ENCODE measurements at regions not wholly inside any gene's neighbourhood (a gene's known extent, or its start where the extent isn't known, plus 50 kb on each side); places are given as distances from the start of the nearest gene placed in this dataset.
A peak's percentile ranks its signal among the peaks of the same experiment; 100 is the strongest.
"Not testable (repeated sequence)": the region's sequence is repeated elsewhere in the genome, so short reads cannot be mapped to it uniquely, and the experiment has no call there.

DNA sequence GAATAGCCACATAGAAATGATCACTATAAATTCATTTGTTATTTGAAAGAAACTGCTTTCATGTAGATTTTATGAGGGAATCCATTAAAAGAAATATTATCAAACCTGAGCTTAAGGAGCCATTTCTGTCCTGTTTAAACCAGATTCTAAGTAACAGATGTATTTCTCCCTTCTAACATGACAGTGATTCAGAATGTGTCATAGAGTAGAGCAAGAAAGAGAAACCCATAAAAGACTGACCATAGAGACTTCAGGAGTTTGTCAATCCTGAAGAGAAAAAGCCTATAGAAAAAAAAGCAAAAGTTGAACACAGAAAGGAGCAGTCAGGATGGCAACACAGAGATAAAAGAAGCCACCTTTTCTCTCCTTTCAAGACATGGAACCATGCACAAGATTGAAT lies 390.6 kb downstream of the PRIM2 start:
- not testable (repeated sequence) for H3K9me3 Mint-ChIP-seq; H3K36me3 Mint-ChIP-seq (ENCODE audit: insufficient read depth); H3K4me3 Mint-ChIP-seq; ATAC-seq (replicated peaks; ENCODE audit: extremely low read depth, poor library complexity, severe bottlenecking); DNase-seq (ENCODE audit: low spot score in 2 of 2); H3K4me1 Mint-ChIP-seq; H3K27me3 Mint-ChIP-seq; H3K27ac Mint-ChIP-seq (ENCODE audit: low read depth)

GRCh38 chr6:57722546-57722945 lies 405.1 kb downstream of the PRIM2 start:
- not testable (repeated sequence) for ATAC-seq (replicated peaks; ENCODE audit: extremely low read depth, poor library complexity, severe bottlenecking); H3K36me3 Mint-ChIP-seq (ENCODE audit: insufficient read depth); DNase-seq (ENCODE audit: low spot score in 2 of 2); H3K27ac Mint-ChIP-seq (ENCODE audit: low read depth); H3K4me3 Mint-ChIP-seq; H3K4me1 Mint-ChIP-seq; H3K9me3 Mint-ChIP-seq; H3K27me3 Mint-ChIP-seq

- H3K27ac Mint-ChIP-seq (ENCODE audit: low read depth); H3K27me3 Mint-ChIP-seq; H3K9me3 Mint-ChIP-seq; H3K4me1 Mint-ChIP-seq; ATAC-seq (replicated peaks; ENCODE audit: extremely low read depth, poor library complexity, severe bottlenecking); DNase-seq (ENCODE audit: low spot score in 2 of 2); H3K36me3 Mint-ChIP-seq (ENCODE audit: insufficient read depth); H3K4me3 Mint-ChIP-seq: not testable (repeated sequence)
Measured at GRCh38 chr6:57723815-57724401, 406.5 kb downstream of the PRIM2 start.

- H3K27me3 Mint-ChIP-seq; H3K27ac Mint-ChIP-seq (ENCODE audit: low read depth); DNase-seq (ENCODE audit: low spot score in 2 of 2); H3K4me1 Mint-ChIP-seq; ATAC-seq (replicated peaks; ENCODE audit: extremely low read depth, poor library complexity, severe bottlenecking); H3K4me3 Mint-ChIP-seq; H3K36me3 Mint-ChIP-seq (ENCODE audit: insufficient read depth); H3K9me3 Mint-ChIP-seq: not testable (repeated sequence)
Measured at GRCh38 chr6:57729407-57729806, 412.0 kb downstream of the PRIM2 start.

- H3K9me3 Mint-ChIP-seq; H3K4me3 Mint-ChIP-seq; H3K36me3 Mint-ChIP-seq (ENCODE audit: insufficient read depth); DNase-seq (ENCODE audit: low spot score in 2 of 2); H3K27ac Mint-ChIP-seq (ENCODE audit: low read depth); H3K4me1 Mint-ChIP-seq; H3K27me3 Mint-ChIP-seq; ATAC-seq (replicated peaks; ENCODE audit: extremely low read depth, poor library complexity, severe bottlenecking): not testable (repeated sequence)
Measured at GRCh38 chr6:57730726-57731125, 413.3 kb downstream of the PRIM2 start.

GRCh38 chr6:57747716-57748115 lies 430.3 kb downstream of the PRIM2 start:
- not testable (repeated sequence) for DNase-seq (ENCODE audit: low spot score in 2 of 2); H3K4me3 Mint-ChIP-seq; H3K4me1 Mint-ChIP-seq; H3K27ac Mint-ChIP-seq (ENCODE audit: low read depth); H3K27me3 Mint-ChIP-seq; ATAC-seq (replicated peaks; ENCODE audit: extremely low read depth, poor library complexity, severe bottlenecking); H3K36me3 Mint-ChIP-seq (ENCODE audit: insufficient read depth); H3K9me3 Mint-ChIP-seq

DNA sequence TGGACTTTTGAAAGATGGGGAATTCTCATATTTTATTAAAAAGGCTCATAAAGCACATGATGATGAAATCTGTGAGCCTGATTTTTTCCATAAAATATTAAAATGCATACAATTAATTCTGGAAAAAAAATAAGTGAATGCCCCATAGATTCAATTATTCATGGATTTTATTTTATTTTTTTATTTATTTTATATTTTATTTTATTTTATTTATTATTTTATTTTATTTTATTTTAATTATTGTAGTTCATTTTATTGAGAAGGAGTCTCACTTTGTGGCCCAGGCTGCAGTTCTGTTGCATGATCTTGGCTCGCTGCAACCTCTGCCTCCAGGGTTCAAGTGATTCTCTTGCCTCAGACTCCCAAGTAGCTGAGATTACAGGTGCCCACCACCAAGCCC lies 442.4 kb downstream of the PRIM2 start:
- H3K27me3 Mint-ChIP-seq = peaks cover 12% of the 10 kb centered on the region
- H3K4me3 Mint-ChIP-seq; H3K9me3 Mint-ChIP-seq; H3K36me3 Mint-ChIP-seq (ENCODE audit: insufficient read depth); DNase-seq (ENCODE audit: low spot score in 2 of 2); ATAC-seq (replicated peaks; ENCODE audit: extremely low read depth, poor library complexity, severe bottlenecking); H3K27ac Mint-ChIP-seq (ENCODE audit: low read depth); H3K4me1 Mint-ChIP-seq: not testable (repeated sequence)

DNA sequence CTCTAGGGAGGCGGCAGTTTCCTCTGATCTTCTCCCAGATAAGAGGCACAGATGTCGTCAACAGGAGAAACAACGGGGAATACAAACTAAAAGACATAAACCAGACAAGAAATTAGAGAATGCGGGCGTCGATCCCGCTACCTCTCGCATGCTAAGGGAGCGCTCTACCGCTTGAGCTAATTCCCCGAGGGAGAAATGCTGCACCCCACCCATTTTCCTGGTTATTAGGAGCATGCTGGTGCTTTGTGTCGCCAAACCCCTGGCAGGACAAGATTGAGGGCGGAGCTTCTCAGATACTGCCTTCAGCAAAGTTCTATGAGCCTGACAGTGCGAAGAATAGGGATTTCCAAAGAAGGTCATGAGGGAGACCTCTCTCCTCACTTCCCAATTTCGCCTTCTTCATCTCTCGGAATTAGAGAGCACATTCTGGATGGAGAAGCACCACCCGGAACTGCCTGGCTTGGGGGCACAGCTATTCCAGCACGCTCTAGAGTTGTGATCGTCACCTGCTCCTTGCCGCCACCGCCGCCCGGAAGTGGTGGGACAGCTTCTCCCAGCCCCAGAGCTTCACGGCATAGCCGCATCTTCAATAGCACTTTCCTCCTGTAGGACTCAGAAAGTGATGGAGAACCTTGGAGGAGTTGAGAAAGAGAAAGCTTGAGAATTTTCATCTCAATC lies 475.4 kb downstream of the PRIM2 start:
- peak overlapping the region; percentile 23 for H3K4me3 Mint-ChIP-seq
- not testable (repeated sequence) for DNase-seq (ENCODE audit: low spot score in 2 of 2); ATAC-seq (replicated peaks; ENCODE audit: extremely low read depth, poor library complexity, severe bottlenecking)

DNA sequence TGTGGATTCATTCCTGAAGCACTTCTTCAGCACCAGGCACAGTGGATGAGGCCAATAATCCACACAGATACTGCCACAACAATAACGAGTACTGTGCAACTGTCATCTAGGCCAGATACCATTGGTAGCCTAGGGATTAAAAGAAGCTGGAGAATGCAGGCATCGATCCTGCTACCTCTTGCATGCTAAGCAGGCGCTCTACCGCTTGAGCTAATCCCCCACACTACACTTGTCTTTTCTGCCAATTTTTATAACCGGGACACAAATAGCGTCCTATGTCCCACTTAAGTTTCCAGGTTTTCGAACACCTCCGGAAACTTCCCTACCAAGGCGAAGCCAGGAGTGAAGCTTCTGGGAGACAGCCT lies 475.9 kb downstream of the PRIM2 start:
- H3K27ac Mint-ChIP-seq (ENCODE audit: low read depth); H3K9me3 Mint-ChIP-seq; ATAC-seq (replicated peaks; ENCODE audit: extremely low read depth, poor library complexity, severe bottlenecking); H3K4me3 Mint-ChIP-seq; H3K4me1 Mint-ChIP-seq; DNase-seq (ENCODE audit: low spot score in 2 of 2); H3K36me3 Mint-ChIP-seq (ENCODE audit: insufficient read depth): not testable (repeated sequence)
- H3K27me3 Mint-ChIP-seq = peaks cover 46% of the 10 kb centered on the region

More for the DNA sequence above, 475.4 kb downstream of the PRIM2 start:
- not testable (repeated sequence) for H3K4me1 Mint-ChIP-seq; H3K9me3 Mint-ChIP-seq; H3K27ac Mint-ChIP-seq (ENCODE audit: low read depth); H3K36me3 Mint-ChIP-seq (ENCODE audit: insufficient read depth)
- H3K27me3 Mint-ChIP-seq = peaks cover 46% of the 10 kb centered on the region

DNA sequence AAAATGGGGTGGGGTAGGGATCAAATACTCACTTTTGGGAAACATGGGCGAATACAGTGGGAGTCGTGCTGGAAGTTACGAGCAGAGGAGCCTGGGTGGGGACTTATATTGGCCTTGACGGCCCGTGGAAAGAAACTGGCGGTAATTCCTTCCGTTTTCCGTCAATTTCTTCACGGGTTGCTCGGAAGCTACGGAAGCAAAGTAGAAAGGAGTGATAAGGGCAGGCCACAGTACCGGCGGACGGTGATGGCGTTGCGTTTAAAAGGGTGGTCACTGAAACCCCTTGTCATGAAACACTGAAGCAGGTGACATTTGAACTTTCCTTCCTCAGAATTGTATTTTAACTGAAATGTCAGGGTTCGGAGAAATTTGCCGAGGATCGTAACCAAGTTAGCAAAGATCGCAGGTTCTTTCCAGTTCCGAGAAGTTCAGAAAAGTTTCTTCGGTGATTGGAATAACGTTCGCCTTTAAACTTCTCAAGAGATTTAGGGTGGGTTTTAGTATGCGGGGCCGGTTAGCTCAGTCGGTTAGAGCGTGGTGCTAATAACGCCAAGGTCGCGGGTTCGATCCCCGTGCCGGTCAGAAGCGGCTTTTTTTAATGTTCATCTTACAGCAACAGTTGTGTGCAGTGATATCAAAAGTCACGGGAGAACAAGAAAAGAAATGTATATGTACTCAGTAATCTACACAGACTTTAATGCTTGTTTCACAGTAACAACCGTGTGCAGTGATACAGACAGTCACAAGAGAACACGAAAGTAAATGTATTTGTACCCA lies 482.5 kb downstream of the PRIM2 start:
- not testable (repeated sequence) for H3K9me3 Mint-ChIP-seq; H3K36me3 Mint-ChIP-seq (ENCODE audit: insufficient read depth); H3K4me3 Mint-ChIP-seq; DNase-seq (ENCODE audit: low spot score in 2 of 2); H3K27ac Mint-ChIP-seq (ENCODE audit: low read depth); H3K4me1 Mint-ChIP-seq; ATAC-seq (replicated peaks; ENCODE audit: extremely low read depth, poor library complexity, severe bottlenecking)
- H3K27me3 Mint-ChIP-seq = peaks cover 37% of the 10 kb centered on the region

DNA sequence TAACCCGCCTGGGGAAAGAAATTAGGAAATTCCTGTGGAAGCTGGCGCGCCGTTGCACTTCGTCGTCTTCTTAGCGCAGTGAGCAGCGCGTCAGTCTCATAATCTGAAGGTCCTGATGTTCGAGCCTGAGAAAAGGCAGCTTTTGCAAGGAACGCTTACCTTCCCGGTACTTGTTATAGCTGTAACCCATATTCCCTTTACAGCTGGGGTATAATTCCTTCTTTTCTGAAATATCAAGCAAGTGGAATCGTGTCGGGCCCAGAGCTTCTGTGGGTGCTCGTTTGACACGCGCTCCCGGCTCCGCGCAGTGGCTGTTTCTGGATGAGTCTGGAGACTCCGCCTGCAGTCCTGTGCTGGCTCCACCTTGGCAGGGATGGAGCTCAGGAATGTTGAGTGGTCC lies 491.2 kb downstream of the PRIM2 start:
- peaks cover 73% of the 10 kb centered on the region for H3K27me3 Mint-ChIP-seq
- H3K27ac Mint-ChIP-seq (ENCODE audit: low read depth); H3K36me3 Mint-ChIP-seq (ENCODE audit: insufficient read depth); H3K9me3 Mint-ChIP-seq; DNase-seq (ENCODE audit: low spot score in 2 of 2); ATAC-seq (replicated peaks; ENCODE audit: extremely low read depth, poor library complexity, severe bottlenecking); H3K4me1 Mint-ChIP-seq; H3K4me3 Mint-ChIP-seq: not testable (repeated sequence)

DNA sequence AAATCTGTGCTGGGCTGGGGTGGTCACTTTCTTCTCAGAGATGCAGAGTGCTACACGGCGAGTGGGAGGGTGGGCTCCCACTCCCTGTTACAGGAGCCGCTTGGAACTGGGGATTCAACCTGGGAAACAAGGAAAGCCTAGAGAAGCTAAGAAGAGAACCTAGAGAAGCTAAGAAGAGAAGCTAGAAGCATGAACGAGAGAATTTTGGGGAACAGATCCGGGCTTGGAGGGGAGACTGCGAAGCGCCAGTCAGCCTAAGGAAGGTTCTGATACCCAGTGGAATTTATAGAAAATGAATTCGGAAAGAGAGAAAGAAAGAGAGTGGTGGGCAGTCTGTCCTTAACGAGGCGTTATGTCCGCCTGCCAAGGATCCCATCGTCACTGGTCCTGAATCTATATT lies 492.0 kb downstream of the PRIM2 start:
- not testable (repeated sequence) for H3K4me3 Mint-ChIP-seq; H3K36me3 Mint-ChIP-seq (ENCODE audit: insufficient read depth); H3K4me1 Mint-ChIP-seq; DNase-seq (ENCODE audit: low spot score in 2 of 2); H3K9me3 Mint-ChIP-seq; H3K27ac Mint-ChIP-seq (ENCODE audit: low read depth); ATAC-seq (replicated peaks; ENCODE audit: extremely low read depth, poor library complexity, severe bottlenecking)
- H3K27me3 Mint-ChIP-seq = peaks cover 78% of the 10 kb centered on the region
